Fibroblast of skin of scalp (primary cell): ENCODE measurements at regions not wholly inside any gene's neighbourhood (a gene's known extent, or its start where the extent isn't known, plus 50 kb on each side); places are given as distances from the start of the nearest gene placed in this dataset.
A peak's percentile ranks its signal among the peaks of the same experiment; 100 is the strongest.

ENCODE experiments used
- DNase-seq: peaks from one replicate; pipeline ENCODE4 v3.0.0-alpha.2; 2013

DNA sequence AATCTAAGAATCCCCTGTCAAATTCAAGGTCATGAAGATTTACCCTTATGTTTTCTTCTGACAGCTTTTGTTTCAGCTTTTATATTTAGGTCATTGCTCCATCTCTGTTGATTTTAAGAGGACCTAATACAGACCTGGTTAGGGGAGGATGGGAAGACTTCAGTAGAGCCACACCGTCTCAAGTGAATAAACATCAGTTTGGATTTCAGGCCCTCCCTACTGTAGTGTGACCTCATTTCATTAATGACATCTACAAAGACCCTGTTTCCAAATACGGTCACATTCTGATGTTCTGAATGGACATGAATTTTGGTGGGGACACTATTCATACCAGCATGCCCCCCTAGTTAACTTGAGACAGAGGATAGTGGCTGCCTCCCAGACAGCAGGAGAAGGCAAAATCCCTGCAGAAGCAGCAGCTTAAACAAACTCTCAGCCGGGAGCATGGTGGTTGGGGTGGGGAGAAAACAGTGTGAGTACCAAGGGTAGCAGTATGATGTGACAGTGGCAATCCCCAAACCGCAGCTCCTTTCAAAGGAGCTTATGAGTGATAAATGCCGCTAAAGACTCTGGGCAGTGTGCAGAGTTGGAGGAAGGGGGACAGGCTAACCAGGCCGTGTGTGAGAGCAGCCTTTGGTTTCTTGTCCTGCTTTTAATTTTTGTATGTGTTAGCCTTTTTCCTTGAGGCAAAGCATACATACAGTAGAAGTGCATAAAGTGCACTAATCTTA, 65.9 kb upstream of the TNP1 start:
- no peak for DNase-seq

DNA sequence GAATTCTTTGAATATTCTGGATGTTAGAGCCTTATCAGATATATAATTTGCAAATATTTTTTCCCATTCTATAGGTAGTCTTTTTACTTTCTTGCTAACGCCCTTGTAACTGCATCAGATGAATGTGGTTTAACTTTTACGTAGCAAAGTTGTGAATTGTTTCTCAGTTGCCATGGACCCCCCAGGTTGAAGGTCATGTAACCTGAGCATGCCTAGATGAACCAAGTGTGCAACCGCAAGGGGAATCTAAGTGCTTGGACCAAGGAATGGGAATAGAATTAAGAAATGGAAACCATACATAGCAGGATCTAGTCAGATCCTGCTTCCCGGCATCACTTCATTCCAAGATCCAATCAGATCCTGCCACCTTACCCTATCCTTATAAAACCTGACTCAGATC, 65.1 kb upstream of the TNP1 start:
- no peak for DNase-seq

DNA sequence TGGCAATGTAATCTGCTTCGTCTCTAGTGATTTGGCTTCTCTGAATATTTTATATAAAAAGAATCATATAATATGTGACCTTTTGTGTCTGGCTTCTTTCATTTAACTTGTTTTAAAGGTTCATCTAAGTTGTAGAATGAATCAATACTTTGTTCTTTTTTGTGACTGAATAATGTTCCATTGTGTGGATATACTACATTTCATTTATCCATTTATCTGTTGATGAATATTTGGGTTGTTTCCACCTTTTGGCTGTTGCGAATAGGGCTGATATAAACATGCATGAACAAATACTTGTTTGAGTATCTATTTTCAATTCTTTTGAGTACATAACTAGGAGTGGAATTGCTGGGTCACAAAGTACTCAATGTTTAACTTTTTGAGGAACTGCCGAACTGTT, 63.8 kb upstream of the TNP1 start:
- no peak for DNase-seq

DNA sequence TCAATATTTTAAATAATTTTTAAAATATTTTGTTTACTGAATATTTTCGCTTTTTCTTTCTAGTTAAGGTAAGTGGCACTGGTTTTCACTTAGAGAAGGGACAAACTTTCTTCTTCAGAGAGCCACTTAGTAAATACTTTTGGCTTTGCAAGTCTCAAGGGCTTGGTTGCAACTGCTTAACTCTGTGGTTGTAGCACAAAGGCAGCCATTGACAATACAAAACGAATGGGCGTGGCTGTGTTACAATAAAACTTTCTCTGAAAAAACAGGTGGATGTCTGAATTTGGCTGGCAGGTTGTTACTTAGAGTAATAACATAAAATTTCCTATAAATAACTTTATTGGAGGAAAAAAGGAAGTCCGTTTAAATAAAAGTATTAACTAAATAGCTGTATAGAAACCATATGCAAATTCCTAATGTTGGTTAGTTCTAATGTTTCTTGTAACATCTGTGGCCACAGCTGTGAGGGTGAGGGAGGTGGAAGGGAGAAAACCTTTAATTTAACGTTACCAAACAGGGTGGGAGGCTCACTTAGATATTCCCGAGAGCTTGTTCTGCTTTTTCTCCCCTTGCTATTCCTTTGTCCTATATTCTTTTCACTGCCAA, 62.4 kb upstream of the TNP1 start:
- no peak for DNase-seq

GRCh38 chr2:216920937-216921456, 61.1 kb upstream of the TNP1 start:
- DNase-seq = no peak

DNA sequence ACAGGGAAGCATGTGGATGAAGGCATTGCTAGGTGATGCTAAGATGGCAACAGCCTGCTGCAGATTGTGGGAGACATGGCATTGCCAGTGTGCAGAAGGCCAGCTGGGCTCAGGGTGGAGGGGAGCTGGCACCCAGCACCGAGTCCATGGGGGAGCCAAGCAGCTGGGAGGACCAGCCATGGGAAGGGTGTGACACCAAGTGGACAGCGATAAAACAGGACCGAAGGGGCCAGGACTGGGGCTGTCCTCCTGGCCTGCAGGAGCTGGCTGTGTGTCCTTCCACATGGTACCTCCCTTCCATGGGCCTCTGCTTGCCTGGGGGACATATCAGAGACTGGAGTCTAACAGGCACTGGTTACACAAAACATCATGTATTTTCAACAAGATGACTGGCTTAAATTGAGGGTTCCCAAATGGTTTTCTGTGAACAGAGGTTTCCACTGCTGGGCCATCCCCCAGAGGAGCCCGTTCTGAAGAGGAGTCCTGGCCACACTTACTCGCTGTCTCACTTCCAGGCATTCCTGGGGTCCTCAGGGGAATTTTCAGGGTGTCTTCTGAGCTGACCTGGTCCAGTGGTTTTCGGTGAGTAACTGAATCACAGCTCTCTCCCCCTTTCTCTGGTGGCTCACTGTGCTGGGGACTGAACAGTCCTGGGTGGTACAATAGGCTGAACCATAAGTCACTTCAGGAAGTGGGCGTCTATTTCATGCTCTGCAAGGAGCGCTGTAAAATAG, 60.4 kb upstream of the TNP1 start:
- DNase-seq = peak; percentile 68

DNA sequence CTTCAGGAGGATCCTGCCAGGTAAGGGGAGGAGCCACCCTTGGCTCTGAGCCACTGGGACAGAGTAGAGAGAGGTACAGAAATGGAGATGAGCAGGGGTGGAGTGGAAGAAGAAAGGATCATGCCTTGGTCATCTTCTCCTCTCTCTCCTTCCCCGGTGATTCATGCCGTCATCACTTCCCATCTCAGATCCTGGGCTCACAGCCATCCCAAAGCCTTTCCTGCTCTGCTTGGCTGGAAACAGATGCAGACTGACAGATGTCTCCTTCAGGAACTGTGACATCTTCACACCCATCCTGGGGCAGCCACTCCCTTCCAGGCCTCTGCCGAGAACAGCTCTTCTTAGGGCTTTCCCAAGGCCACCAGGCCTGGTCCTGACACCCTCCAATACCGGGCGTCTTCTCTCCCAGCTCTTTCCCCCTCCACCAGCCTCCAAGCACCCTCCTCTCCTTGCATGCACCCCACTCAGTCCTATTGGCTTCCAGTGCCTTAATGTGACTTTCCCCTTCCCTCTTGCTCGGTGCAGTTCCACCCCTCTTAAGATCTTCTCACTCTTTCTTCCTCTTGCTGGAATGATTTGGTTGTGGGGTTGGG, 58.3 kb upstream of the TNP1 start:
- peak; percentile 78 for DNase-seq

- DNase-seq = no peak
These were observed 57.2 kb upstream of the TNP1 start for GRCh38 chr2:216916956-216917650.

GRCh38 chr2:216915557-216916150, 55.8 kb upstream of the TNP1 start:
- DNase-seq = no peak

DNA sequence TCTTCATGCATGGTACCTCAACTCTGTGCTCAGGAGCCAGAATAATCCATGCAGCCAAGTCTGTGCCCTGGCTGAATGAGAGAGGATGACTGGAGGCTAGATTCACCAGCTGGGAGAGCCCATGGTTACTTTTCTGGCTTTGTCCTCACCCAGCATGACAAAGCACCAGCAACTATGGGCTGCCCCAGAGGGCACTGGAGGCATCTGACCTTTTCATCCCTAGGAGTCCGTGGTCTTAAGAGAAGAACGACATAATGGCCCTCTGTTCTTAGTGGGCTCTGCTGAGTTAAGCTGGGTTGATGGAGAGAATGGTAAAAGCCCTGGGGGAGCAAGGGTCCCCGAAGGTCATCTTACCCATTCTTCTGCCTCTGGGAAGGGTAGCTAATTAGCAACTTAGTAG, 54.6 kb upstream of the TNP1 start:
- DNase-seq = no peak

- DNase-seq = no peak
These were observed 52.0 kb upstream of the TNP1 start for GRCh38 chr2:216911886-216912285.

GRCh38 chr2:216911008-216911407, 51.1 kb upstream of the TNP1 start:
- DNase-seq = no peak

DNA sequence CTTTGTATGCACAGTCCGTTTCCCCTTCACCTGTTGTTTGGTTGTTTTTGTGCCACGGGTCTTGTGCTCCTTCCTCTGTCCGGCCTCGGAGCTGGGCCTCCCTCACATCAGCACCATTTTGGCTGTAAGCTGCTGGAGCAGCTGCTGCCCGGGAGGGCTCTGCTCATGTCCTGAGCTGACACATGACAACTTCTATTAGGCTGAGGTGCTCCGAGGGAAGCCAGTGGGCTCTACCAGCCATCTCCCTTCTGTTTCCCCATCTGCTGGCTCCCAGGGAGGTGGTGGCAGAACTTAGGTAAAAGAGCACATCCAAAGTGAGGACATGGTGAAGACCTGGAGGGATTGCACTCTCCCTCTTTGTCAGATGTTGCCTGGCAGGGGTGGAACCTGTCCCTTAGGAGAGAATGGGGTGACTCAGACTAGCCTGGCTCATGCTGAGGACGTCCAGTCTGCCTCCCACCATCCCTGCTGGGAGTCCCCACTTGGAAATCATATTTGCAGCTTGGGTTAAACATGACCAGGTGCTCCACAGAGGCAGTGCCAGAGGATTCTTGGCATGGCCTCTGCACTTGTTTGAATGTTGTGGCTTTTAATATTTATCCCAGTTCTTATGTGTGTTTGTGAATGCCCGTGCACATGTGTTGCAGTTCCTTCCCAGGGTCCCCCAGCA, 49.8 kb upstream of the TNP1 start:
- no peak for DNase-seq
